DMS53 (cell line): ENCODE measurements at regions not wholly inside any gene's neighbourhood (a gene's known extent, or its start where the extent isn't known, plus 50 kb on each side); places are given as distances from the start of the nearest gene placed in this dataset.
A peak's percentile ranks its signal among the peaks of the same experiment; 100 is the strongest.

Source experiments
- DNase-seq: peaks from one replicate; lab custom pipeline; 2025; lab: John Stamatoyannopoulos, UW

- DNase-seq, result no peak
These were observed 608.0 kb upstream of the JAG1 start for GRCh38 chr20:11281768-11282167.

GRCh38 chr20:11287126-11287525 is 613.3 kb upstream of the JAG1 start:
- DNase-seq, result no peak

GRCh38 chr20:11296221-11296620 is 621.5 kb upstream of the BTBD3 start:
- peak; percentile 6 for DNase-seq

- DNase-seq, result no peak
These were observed 620.7 kb upstream of the BTBD3 start for GRCh38 chr20:11296951-11297350.

- no peak for DNase-seq
These were observed 616.0 kb upstream of the BTBD3 start for GRCh38 chr20:11301699-11302098.

- no peak for DNase-seq
These were observed 615.3 kb upstream of the BTBD3 start for GRCh38 chr20:11302436-11302835.

GRCh38 chr20:11304795-11305194 is 612.9 kb upstream of the BTBD3 start:
- no peak for DNase-seq

- no peak for DNase-seq
These were observed 612.3 kb upstream of the BTBD3 start for GRCh38 chr20:11305406-11305805.

GRCh38 chr20:11311659-11312224 is 606.0 kb upstream of the BTBD3 start:
- DNase-seq, result no peak

- no peak for DNase-seq
These were observed 602.2 kb upstream of the BTBD3 start for GRCh38 chr20:11315525-11315924.

- peak; percentile 22 for DNase-seq
These were observed 601.4 kb upstream of the BTBD3 start for GRCh38 chr20:11316244-11316643.

GRCh38 chr20:11320033-11320432 is 597.7 kb upstream of the BTBD3 start:
- no peak for DNase-seq

GRCh38 chr20:11323816-11324215 is 593.9 kb upstream of the BTBD3 start:
- DNase-seq, result no peak

GRCh38 chr20:11324990-11325389 is 592.7 kb upstream of the BTBD3 start:
- DNase-seq, result no peak

GRCh38 chr20:11328839-11329238 is 588.9 kb upstream of the BTBD3 start:
- no peak for DNase-seq

GRCh38 chr20:11329271-11329670 is 588.4 kb upstream of the BTBD3 start:
- peak; percentile 6 for DNase-seq

GRCh38 chr20:11331096-11331495 is 586.6 kb upstream of the BTBD3 start:
- DNase-seq, result no peak

GRCh38 chr20:11332381-11332780 is 585.3 kb upstream of the BTBD3 start:
- DNase-seq, result no peak

GRCh38 chr20:11333634-11334033 is 584.1 kb upstream of the BTBD3 start:
- DNase-seq, result no peak

- no peak for DNase-seq
These were observed 580.1 kb upstream of the BTBD3 start for GRCh38 chr20:11337361-11338130.

- no peak for DNase-seq
These were observed 579.0 kb upstream of the BTBD3 start for GRCh38 chr20:11338496-11339306.

GRCh38 chr20:11344939-11345338 is 572.8 kb upstream of the BTBD3 start:
- no peak for DNase-seq

- DNase-seq, result no peak
These were observed 570.0 kb upstream of the BTBD3 start for GRCh38 chr20:11347738-11348137.
